GM12878 (cell line): ENCODE measurements at regions not wholly inside any gene's neighbourhood (a gene's known extent, or its start where the extent isn't known, plus 50 kb on each side); places are given as distances from the start of the nearest gene placed in this dataset.

ENCODE experiments used
- ATAC-seq: fragments of 200-7000 bp; cut with Tn5 transposase; 3 replicates; pipeline ENCODE4 v1.9.1; 2020; ENCODE audit warnings: mild to moderate bottlenecking, moderate library complexity
- BruUV-seq: library from RNA; stranded (reverse); fragments of 400-500 nt; replicated peaks from 2 replicates; lab custom pipeline; 2021; lab: Mats Ljungman, UMichigan
- CTCF ChIA-PET: fragments of 300-600 bp; sonication (Branson Sonifier 250); formaldehyde crosslinking; extraction: SDS; loops from one replicate; lab custom pipeline; 2021; ENCODE audit warnings: inconsistent platforms; lab: Yijun Ruan, JAX
- POLR2A ChIA-PET: fragments of 350-600 bp; formaldehyde crosslinking; extraction: SDS; loops from one replicate; lab custom pipeline; 2021; ENCODE audit warnings: inconsistent platforms; lab: Charles Lee
- RAD21 ChIA-PET: fragments of 300-600 bp; sonication (Branson Sonifier 250); formaldehyde crosslinking; loops from one replicate; lab custom pipeline; 2023; ENCODE audit warnings: antibody characterized with exemption; ENCODE audit not compliant: unreplicated experiment; lab: Charles Lee
- SMC1A ChIA-PET: fragments of 300-600 bp; sonication (Branson Sonifier 250); formaldehyde crosslinking; loops from one replicate; lab custom pipeline; 2023; ENCODE audit not compliant: unreplicated experiment, uncharacterized antibody; lab: Charles Lee
- DNase-seq: peaks from one replicate; pipeline ENCODE4 v3.0.0-alpha.2; 2011; ENCODE audit warnings: low read depth, low spot score
- FAIRE-seq: peaks from 3 replicates; lab custom pipeline; 2011; peaks lifted over from hg19 to GRCh38; lab: Jason Lieb, UNC
- H2AFZ ChIP-seq: 2 replicates; pipeline ENCODE4 v1.6.0; 2011; ENCODE audit warnings: low read depth, low read length, control low read depth; ENCODE audit not compliant: control insufficient read depth
- H3K27ac ChIP-seq: 2 replicates; pipeline ENCODE4 v1.5.1; 2011; ENCODE audit warnings: control low read depth; ENCODE audit not compliant: control insufficient read depth, insufficient read depth
- H3K27me3 ChIP-seq, 2 experiments: replicated peaks in 1 of 2; 2 replicates each; pipeline versions ENCODE4 v1.6.0 to v1.6.1; 2011; ENCODE audit warnings: low read length in 1 of 2; ENCODE audit not compliant: control insufficient read depth in 2 of 2, insufficient read depth in 2 of 2
- H3K36me3 ChIP-seq, 2 experiments: 2 replicates each; pipeline ENCODE4 v1.5.1; 2011; ENCODE audit warnings: low read length in 1 of 2; ENCODE audit not compliant: control insufficient read depth in 2 of 2, insufficient read depth in 2 of 2
- H3K4me1 ChIP-seq: 2 replicates; pipeline ENCODE4 v1.6.1; 2011; ENCODE audit warnings: mild to moderate bottlenecking, low read length, moderate library complexity, mixed read lengths; ENCODE audit not compliant: control insufficient read depth, insufficient read depth
- H3K4me2 ChIP-seq: 2 replicates; pipeline ENCODE4 v1.6.0; 2011; ENCODE audit warnings: control low read depth; ENCODE audit not compliant: control insufficient read depth, insufficient read depth
- H3K4me3 ChIP-seq: fragments of 200-600 bp; sonication (generic); 2 replicates; pipeline ENCODE4 v1.5.1; 2016
- H3K79me2 ChIP-seq: 2 replicates; pipeline ENCODE4 v1.6.0; 2011; ENCODE audit warnings: low read length; ENCODE audit not compliant: control insufficient read depth, insufficient read depth
- H3K9ac ChIP-seq: 2 replicates; pipeline ENCODE4 v1.8.0; 2011; ENCODE audit warnings: low read length, control low read depth, mixed read lengths; ENCODE audit not compliant: control insufficient read depth, insufficient read depth
- H3K9me3 ChIP-seq: replicated peaks from 3 replicates; pipeline ENCODE4 v1.5.1; 2011; ENCODE audit warnings: mild to moderate bottlenecking, low read length; ENCODE audit not compliant: control insufficient read depth, insufficient read depth
- H4K20me1 ChIP-seq: 2 replicates; pipeline ENCODE4 v1.6.0; 2011; ENCODE audit not compliant: control insufficient read depth, insufficient read depth
- FOS ChIP-seq: IDR thresholded peaks from 3 replicates; pipeline ENCODE4 v1.6.1; 2011; ENCODE audit warnings: borderline replicate concordance; ENCODE audit not compliant: insufficient read length; ENCODE audit errors: extremely low read depth
- MTA3 ChIP-seq: IDR thresholded peaks from 2 replicates; pipeline ENCODE4 v1.6.1; 2012; ENCODE audit warnings: low read length, inconsistent platforms, borderline replicate concordance
- NFXL1 ChIP-seq: fragments of 450-650 bp; IDR thresholded peaks from 2 replicates; pipeline ENCODE4 v1.6.1; 2017; ENCODE audit warnings: antibody characterized with exemption, mild to moderate bottlenecking, borderline replicate concordance
- REST ChIP-seq: IDR thresholded peaks from 2 replicates; pipeline ENCODE4 v1.6.1; 2012; ENCODE audit warnings: mild to moderate bottlenecking, low read depth, low read length
- SMARCA5 ChIP-seq: fragments of 450-650 bp; IDR thresholded peaks from 2 replicates; pipeline ENCODE4 v1.6.1; 2017; ENCODE audit warnings: mild to moderate bottlenecking
- TARDBP ChIP-seq: IDR thresholded peaks from 2 replicates; pipeline ENCODE4 v1.6.1; 2016; ENCODE audit warnings: borderline replicate concordance
- ZNF592 ChIP-seq: fragments of 450-650 bp; IDR thresholded peaks from 2 replicates; pipeline ENCODE4 v1.6.1; 2017; ENCODE audit warnings: mild to moderate bottlenecking, moderate library complexity
- WGBS: methylation state at CpG from one replicate; pipeline ENCODE4 v1.1.6; 2016; ENCODE audit warnings: low lambda C conversion rate; ENCODE audit not compliant: insufficient replicate concordance, insufficient coverage; ENCODE audit errors: missing lambda C conversion rate; 5-methylcytosine and 5-hydroxymethylcytosine counted together
- in situ Hi-C: fragments of 300-500 bp; cut with MboI; formaldehyde crosslinking; loops from 9 replicates; pipeline ENCODE4 v1.14.3; 2018; ENCODE audit warnings: mixed read lengths
- intact Hi-C: fragments of 100-400 bp; cut with micrococcal nuclease; formaldehyde crosslinking; loops from one replicate; pipeline ENCODE4 v1.14.2; 2022; ENCODE audit not compliant: unreplicated experiment
- TF ChIP-seq, protein P1 (sequence below): fragments of 150-350 bp; IDR thresholded peaks from 2 replicates; pipeline ENCODE4 v1.6.1; 2016; ENCODE audit warnings: low read depth, low read length
- TF ChIP-seq, protein P2 (sequence below): fragments of 150-350 bp; IDR thresholded peaks from 2 replicates; pipeline ENCODE4 v1.6.1; 2014; ENCODE audit warnings: mild to moderate bottlenecking, low read depth, low read length

- WGBS, result 88% methylated on average over 1 of the region's 1 CpG
- TF ChIP-seq SMARCA5, result no peak
- TF ChIP-seq ZNF592, result no peak
- no peak for TF ChIP-seq REST
- TF ChIP-seq NFXL1, result no peak
- TF ChIP-seq, protein P1, sequence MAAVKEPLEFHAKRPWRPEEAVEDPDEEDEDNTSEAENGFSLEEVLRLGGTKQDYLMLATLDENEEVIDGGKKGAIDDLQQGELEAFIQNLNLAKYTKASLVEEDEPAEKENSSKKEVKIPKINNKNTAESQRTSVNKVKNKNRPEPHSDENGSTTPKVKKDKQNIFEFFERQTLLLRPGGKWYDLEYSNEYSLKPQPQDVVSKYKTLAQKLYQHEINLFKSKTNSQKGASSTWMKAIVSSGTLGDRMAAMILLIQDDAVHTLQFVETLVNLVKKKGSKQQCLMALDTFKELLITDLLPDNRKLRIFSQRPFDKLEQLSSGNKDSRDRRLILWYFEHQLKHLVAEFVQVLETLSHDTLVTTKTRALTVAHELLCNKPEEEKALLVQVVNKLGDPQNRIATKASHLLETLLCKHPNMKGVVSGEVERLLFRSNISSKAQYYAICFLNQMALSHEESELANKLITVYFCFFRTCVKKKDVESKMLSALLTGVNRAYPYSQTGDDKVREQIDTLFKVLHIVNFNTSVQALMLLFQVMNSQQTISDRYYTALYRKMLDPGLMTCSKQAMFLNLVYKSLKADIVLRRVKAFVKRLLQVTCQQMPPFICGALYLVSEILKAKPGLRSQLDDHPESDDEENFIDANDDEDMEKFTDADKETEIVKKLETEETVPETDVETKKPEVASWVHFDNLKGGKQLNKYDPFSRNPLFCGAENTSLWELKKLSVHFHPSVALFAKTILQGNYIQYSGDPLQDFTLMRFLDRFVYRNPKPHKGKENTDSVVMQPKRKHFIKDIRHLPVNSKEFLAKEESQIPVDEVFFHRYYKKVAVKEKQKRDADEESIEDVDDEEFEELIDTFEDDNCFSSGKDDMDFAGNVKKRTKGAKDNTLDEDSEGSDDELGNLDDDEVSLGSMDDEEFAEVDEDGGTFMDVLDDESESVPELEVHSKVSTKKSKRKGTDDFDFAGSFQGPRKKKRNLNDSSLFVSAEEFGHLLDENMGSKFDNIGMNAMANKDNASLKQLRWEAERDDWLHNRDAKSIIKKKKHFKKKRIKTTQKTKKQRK, result no peak
- no peak for TF ChIP-seq FOS
- TF ChIP-seq, protein P2, sequence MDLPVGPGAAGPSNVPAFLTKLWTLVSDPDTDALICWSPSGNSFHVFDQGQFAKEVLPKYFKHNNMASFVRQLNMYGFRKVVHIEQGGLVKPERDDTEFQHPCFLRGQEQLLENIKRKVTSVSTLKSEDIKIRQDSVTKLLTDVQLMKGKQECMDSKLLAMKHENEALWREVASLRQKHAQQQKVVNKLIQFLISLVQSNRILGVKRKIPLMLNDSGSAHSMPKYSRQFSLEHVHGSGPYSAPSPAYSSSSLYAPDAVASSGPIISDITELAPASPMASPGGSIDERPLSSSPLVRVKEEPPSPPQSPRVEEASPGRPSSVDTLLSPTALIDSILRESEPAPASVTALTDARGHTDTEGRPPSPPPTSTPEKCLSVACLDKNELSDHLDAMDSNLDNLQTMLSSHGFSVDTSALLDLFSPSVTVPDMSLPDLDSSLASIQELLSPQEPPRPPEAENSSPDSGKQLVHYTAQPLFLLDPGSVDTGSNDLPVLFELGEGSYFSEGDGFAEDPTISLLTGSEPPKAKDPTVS, result no peak
- TF ChIP-seq MTA3, result no peak
- no peak for TF ChIP-seq TARDBP
- DNase-seq (no peak), ATAC-seq (no peak), FAIRE-seq (no peak)
- no peak overlapping the region for H3K9ac ChIP-seq
- no peaks in the 10 kb centered on the region for H3K4me1 ChIP-seq
- no peaks in the 10 kb centered on the region for H3K27me3 ChIP-seq
- ChIA-PET CTCF (no interaction called here), RAD21 (no interaction called here), SMC1A (no interaction called here), POLR2A (no interaction called here)
- no peak overlapping the region for H3K4me3 ChIP-seq
- H3K79me2 ChIP-seq, result no peaks in the 10 kb centered on the region
- in situ Hi-C loops, result no loop called here
- no peak overlapping the region for H3K27ac ChIP-seq
- no peaks in the 10 kb centered on the region for H3K36me3 ChIP-seq
- no peaks in the 10 kb centered on the region for H4K20me1 ChIP-seq
- intact Hi-C loops, result no loop called here
- no TSS peak for BruUV-seq
- no peaks in the 10 kb centered on the region for H3K9me3 ChIP-seq
- no peak overlapping the region for H2AFZ ChIP-seq
- H3K4me2 ChIP-seq, result no peak overlapping the region
Measured at GRCh38 chr14:65251213-65251612, 148.9 kb upstream of the MAX start.
